IMR-90 (cell line): ENCODE measurements at regions not wholly inside any gene's neighbourhood (a gene's known extent, or its start where the extent isn't known, plus 50 kb on each side); places are given as distances from the start of the nearest gene placed in this dataset.

Experiments
- ATAC-seq: fragments of 200-7000 bp; cut with Tn5 transposase; 2 replicates; pipeline ENCODE4 v1.9.1; 2020; ENCODE audit warnings: low read depth, mild to moderate bottlenecking, moderate library complexity
- BruUV-seq: library from RNA; stranded (reverse); fragments of 400-500 nt; replicated peaks from 2 replicates; lab custom pipeline; 2021; lab: Mats Ljungman, UMichigan
- CTCF ChIA-PET: fragments of 300-600 bp; formaldehyde crosslinking; extraction: SDS; loops from one replicate; lab custom pipeline; 2021; ENCODE audit warnings: antibody characterized with exemption; lab: Yijun Ruan, JAX
- POLR2A ChIA-PET: fragments of 300-600 bp; sonication (Branson Sonifier 250); formaldehyde crosslinking; loops from one replicate; lab custom pipeline; 2022; ENCODE audit warnings: antibody characterized with exemption; ENCODE audit not compliant: unreplicated experiment; lab: Charles Lee
- DNase-seq: peaks from one replicate; pipeline ENCODE4 v3.0.0; 2013
- H2AFZ ChIP-seq: replicated peaks from 2 replicates; pipeline ENCODE3; 2013; ENCODE audit warnings: low read length, mild to moderate bottlenecking; ENCODE audit not compliant: poor library complexity
- H2AK5ac ChIP-seq: 2 replicates; pipeline ENCODE4 v1.6.1; 2013; ENCODE audit warnings: low read depth, low read length, inconsistent platforms
- H2AK9ac ChIP-seq: replicated peaks from 2 replicates; pipeline ENCODE3; 2013; ENCODE audit warnings: mild to moderate bottlenecking, low read depth, low read length, moderate library complexity; ENCODE audit not compliant: poor library complexity
- H2BK120ac ChIP-seq: 2 replicates; pipeline ENCODE4 v1.6.1; 2013; ENCODE audit warnings: low read depth, low read length, inconsistent platforms
- H2BK15ac ChIP-seq: 3 replicates; pipeline ENCODE4 v1.6.1; 2013; ENCODE audit warnings: low read depth, low read length, inconsistent platforms
- H2BK20ac ChIP-seq: 2 replicates; pipeline ENCODE4 v1.6.1; 2013; ENCODE audit warnings: low read depth, mild to moderate bottlenecking, inconsistent platforms, low read length, moderate library complexity
- H2BK5ac ChIP-seq: 2 replicates; pipeline ENCODE4 v1.6.1; 2013; ENCODE audit warnings: mild to moderate bottlenecking, low read depth, low read length, inconsistent platforms; ENCODE audit not compliant: poor library complexity, severe bottlenecking
- H3K14ac ChIP-seq: replicated peaks from 2 replicates; pipeline ENCODE4 v1.6.1; 2013; ENCODE audit warnings: low read depth, low read length, inconsistent platforms
- H3K18ac ChIP-seq: 2 replicates; pipeline ENCODE4 v1.6.1; 2013; ENCODE audit warnings: low read depth, low read length, control low read depth
- H3K23ac ChIP-seq: 2 replicates; pipeline ENCODE4 v1.6.1; 2013; ENCODE audit warnings: low read depth, low read length, inconsistent platforms
- H3K27ac ChIP-seq: 2 replicates; pipeline ENCODE4 v1.5.1; 2013; ENCODE audit warnings: mild to moderate bottlenecking, control low read depth, low read length; ENCODE audit not compliant: insufficient read depth
- H3K27me3 ChIP-seq: 2 replicates; pipeline ENCODE4 v1.6.1; 2013; ENCODE audit warnings: low read length; ENCODE audit not compliant: control insufficient read depth, insufficient read depth
- H3K36me3 ChIP-seq: 2 replicates; pipeline ENCODE4 v1.6.1; 2013; ENCODE audit warnings: low read length, mixed read lengths; ENCODE audit not compliant: control insufficient read depth, insufficient read depth
- H3K4ac ChIP-seq: 2 replicates; pipeline ENCODE4 v1.6.1; 2013; ENCODE audit warnings: low read depth, low read length, inconsistent platforms
- H3K4me1 ChIP-seq: 2 replicates; pipeline ENCODE4 v1.6.1; 2013; ENCODE audit warnings: low read length, mixed read lengths; ENCODE audit not compliant: control insufficient read depth, insufficient read depth
- H3K4me2 ChIP-seq: 2 replicates; pipeline ENCODE4 v1.6.1; 2013; ENCODE audit warnings: low read depth, mild to moderate bottlenecking, control low read depth, low read length, moderate library complexity
- H3K4me3 ChIP-seq: 2 replicates; pipeline ENCODE4 v1.5.1; 2013; ENCODE audit warnings: low read depth, mild to moderate bottlenecking, control low read depth, low read length, moderate library complexity; ENCODE audit not compliant: insufficient read depth
- H3K56ac ChIP-seq: 2 replicates; pipeline ENCODE4 v1.6.1; 2013; ENCODE audit warnings: low read length, inconsistent platforms; ENCODE audit not compliant: insufficient read depth; ENCODE audit errors: extremely low read depth
- H3K79me1 ChIP-seq, 2 experiments: 2 replicates each; pipeline ENCODE4 v1.6.1; 2013; ENCODE audit warnings: low read length in 2 of 2, inconsistent platforms in 1 of 2, low read depth in 1 of 2
- H3K9ac ChIP-seq: 2 replicates; pipeline ENCODE4 v1.6.1; 2013; ENCODE audit warnings: low read depth, low read length, control low read depth
- H3K9me1 ChIP-seq: 2 replicates; pipeline ENCODE4 v1.6.1; 2013; ENCODE audit warnings: low read length, inconsistent platforms; ENCODE audit not compliant: insufficient read depth
- H3K9me3 ChIP-seq: 2 replicates; pipeline ENCODE4 v1.6.1; 2013; ENCODE audit warnings: low read length; ENCODE audit not compliant: control insufficient read depth, insufficient read depth
- H4K20me1 ChIP-seq: 2 replicates; pipeline ENCODE4 v1.6.1; 2013; ENCODE audit warnings: low read length, inconsistent platforms; ENCODE audit not compliant: insufficient read depth
- H4K5ac ChIP-seq: 2 replicates; pipeline ENCODE4 v1.6.1; 2013; ENCODE audit warnings: mild to moderate bottlenecking, low read depth, low read length, control low read depth
- H4K8ac ChIP-seq, 2 experiments: 2 replicates each; pipeline ENCODE4 v1.6.1; 2013; ENCODE audit warnings: low read depth in 2 of 2, low read length in 2 of 2, control low read depth in 1 of 2, inconsistent platforms in 1 of 2
- H4K91ac ChIP-seq: 2 replicates; pipeline ENCODE4 v1.6.1; 2013; ENCODE audit warnings: low read depth, low read length, inconsistent platforms; ENCODE audit not compliant: insufficient read depth
- BHLHE40 ChIP-seq: fragments of 150-350 bp; IDR thresholded peaks from 2 replicates; pipeline ENCODE4 v1.6.1; 2016; ENCODE audit warnings: mild to moderate bottlenecking, low read depth, low read length
- CEBPB ChIP-seq: IDR thresholded peaks from 2 replicates; pipeline ENCODE4 v1.6.1; 2012; ENCODE audit warnings: low read depth, low read length, improper control_type of control experiment
- MAFK ChIP-seq: IDR thresholded peaks from 2 replicates; pipeline ENCODE4 v1.6.1; 2012; ENCODE audit warnings: low read depth, low read length, improper control_type of control experiment
- MAZ ChIP-seq: IDR thresholded peaks from 2 replicates; pipeline ENCODE4 v1.6.1; 2012; ENCODE audit warnings: low read depth, mild to moderate bottlenecking, low read length, improper control_type of control experiment, moderate library complexity, borderline replicate concordance
- POLR2A ChIP-seq: IDR thresholded peaks from 2 replicates; pipeline ENCODE4 v1.6.1; 2012; ENCODE audit warnings: mild to moderate bottlenecking, low read depth, low read length
- RAD21 ChIP-seq: IDR thresholded peaks from 2 replicates; pipeline ENCODE4 v1.6.1; 2012; ENCODE audit warnings: low read length, improper control_type of control experiment
- RCOR1 ChIP-seq: IDR thresholded peaks from 2 replicates; pipeline ENCODE4 v1.6.1; 2012; ENCODE audit warnings: mild to moderate bottlenecking, low read length, improper control_type of control experiment; ENCODE audit not compliant: insufficient replicate concordance
- RFX5 ChIP-seq: IDR thresholded peaks from 2 replicates; pipeline ENCODE4 v1.8.0; 2012; ENCODE audit warnings: low read depth, mild to moderate bottlenecking, low read length, moderate library complexity
- SMC3 ChIP-seq: fragments of 150-350 bp; IDR thresholded peaks from 2 replicates; pipeline ENCODE4 v1.6.1; 2016; ENCODE audit warnings: low read depth, mild to moderate bottlenecking, antibody characterized with exemption, low read length, moderate library complexity
- WGBS, 2 experiments: methylation state at CpG; one replicate each; pipeline versions ENCODE4 v1.1.5 to v1.1.7; 2013; ENCODE audit warnings: missing lambda C conversion rate in 2 of 2; ENCODE audit not compliant: insufficient read length in 1 of 2; ENCODE audit errors: extremely low coverage in 2 of 2; 5-methylcytosine and 5-hydroxymethylcytosine counted together
- dilution Hi-C: fragments of 300-500 bp; cut with HindIII; formaldehyde crosslinking; loops from one replicate; pipeline ENCODE4 v1.14.3; 2018; ENCODE audit warnings: low sequenced_read_pairs; ENCODE audit not compliant: unreplicated experiment
- in situ Hi-C: fragments of 300-500 bp; cut with MboI; formaldehyde crosslinking; loops from 3 replicates; pipeline ENCODE4 v1.14.3; 2019; ENCODE audit warnings: low sequenced_read_pairs, inconsistent platforms, mixed read lengths
- intact Hi-C: fragments of 100-400 bp; cut with micrococcal nuclease; formaldehyde crosslinking; loops from 2 replicates; pipeline ENCODE4 v1.10.0; 2022
- TF ChIP-seq, protein P1 (sequence below): fragments of 150-350 bp; IDR thresholded peaks from 2 replicates; pipeline ENCODE4 v1.6.1; 2016; ENCODE audit warnings: low read depth, mild to moderate bottlenecking, low read length, moderate library complexity, borderline replicate concordance

DNA sequence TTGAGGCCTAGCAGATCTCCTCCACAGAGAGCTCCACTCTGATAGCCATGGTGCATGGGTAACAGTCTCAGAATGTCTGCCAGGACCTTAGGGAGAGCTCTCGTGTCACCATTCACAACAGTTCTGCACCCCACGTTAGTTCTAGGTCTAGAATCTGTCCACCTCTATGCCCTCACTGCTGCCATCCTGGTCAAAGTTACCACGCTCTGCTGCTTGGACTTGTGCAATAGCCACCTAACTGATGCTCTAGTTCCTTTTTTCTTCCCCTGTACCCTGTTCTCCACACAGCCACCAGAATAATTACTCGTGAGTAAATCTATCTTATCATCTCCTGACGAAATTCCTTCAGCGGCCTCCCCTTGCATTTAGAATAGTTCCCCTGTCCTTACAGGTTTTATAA is 268.8 kb upstream of the GATB start (continued):
- no peak for TF ChIP-seq BHLHE40

GRCh38 chr4:152028131-152028530 is 267.3 kb upstream of the GATB start:
- Histone ChIP-seq H2AK9ac (no peak overlapping the region), H4K5ac (no peak overlapping the region), H3K4me3 (no peak overlapping the region), H3K79me1 (no peaks in the 10 kb centered on the region), H2BK120ac (no peak overlapping the region), H3K18ac (no peak overlapping the region), H3K4me1 (peaks cover 4% of the 10 kb centered on the region; the same call in 1 of the 2 replicates), H3K9ac (no peak overlapping the region), H3K4me2 (no peak overlapping the region), H4K8ac (no peak overlapping the region), H4K91ac (no peak overlapping the region), H2BK5ac (no peak overlapping the region), H3K23ac (no peak overlapping the region), H3K4ac (no peak overlapping the region), H3K14ac (no peak overlapping the region), H3K27me3 (peaks cover 2% of the 10 kb centered on the region), H3K9me1 (0 out of 2 replicates have a peak, but pooled peaks cover 1% of the 10 kb centered on the region), H3K27ac (no peak overlapping the region), H2BK15ac (no peak overlapping the region), H3K56ac (no peak overlapping the region), H4K20me1 (no peaks in the 10 kb centered on the region), H2BK20ac (no peak overlapping the region), H3K9me3 (no peaks in the 10 kb centered on the region), H2AK5ac (no peak overlapping the region), H2AFZ (no peak overlapping the region), H3K36me3 (no peaks in the 10 kb centered on the region)
- ChIA-PET CTCF (no interaction called here), POLR2A (no interaction called here)
- DNase-seq = no peak
- in situ Hi-C loops = no loop called here
- 60% methylated on average over 1 of the region's 1 CpG; no CpG with 5 or more reads in 1 of the 2 experiments for WGBS, 2 experiments
- no TSS peak for BruUV-seq
- intact Hi-C loops = no loop called here
- dilution Hi-C loops = no loop called here
- ATAC-seq = no peak
- TF ChIP-seq, protein P1, sequence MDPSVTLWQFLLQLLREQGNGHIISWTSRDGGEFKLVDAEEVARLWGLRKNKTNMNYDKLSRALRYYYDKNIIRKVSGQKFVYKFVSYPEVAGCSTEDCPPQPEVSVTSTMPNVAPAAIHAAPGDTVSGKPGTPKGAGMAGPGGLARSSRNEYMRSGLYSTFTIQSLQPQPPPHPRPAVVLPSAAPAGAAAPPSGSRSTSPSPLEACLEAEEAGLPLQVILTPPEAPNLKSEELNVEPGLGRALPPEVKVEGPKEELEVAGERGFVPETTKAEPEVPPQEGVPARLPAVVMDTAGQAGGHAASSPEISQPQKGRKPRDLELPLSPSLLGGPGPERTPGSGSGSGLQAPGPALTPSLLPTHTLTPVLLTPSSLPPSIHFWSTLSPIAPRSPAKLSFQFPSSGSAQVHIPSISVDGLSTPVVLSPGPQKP = no peak
- no peak for TF ChIP-seq POLR2A
- TF ChIP-seq MAZ = no peak
- TF ChIP-seq SMC3 = no peak
- TF ChIP-seq RCOR1 = no peak
- no peak for TF ChIP-seq MAFK
- no peak for TF ChIP-seq RAD21
- no peak for TF ChIP-seq BHLHE40
- no peak for TF ChIP-seq RFX5
- no peak for TF ChIP-seq CEBPB
